ACC112 (cell line): ENCODE measurements at regions not wholly inside any gene's neighbourhood (a gene's known extent, or its start where the extent isn't known, plus 50 kb on each side); places are given as distances from the start of the nearest gene placed in this dataset.

Experiments used
- H2AFZ ChIP-seq: fragments of 200-600 bp; sonication (generic); one replicate; pipeline ENCODE4 v1.6.0; 2017; ENCODE audit warnings: antibody characterized with exemption, low read length; ENCODE audit not compliant: unreplicated experiment
- H3K27ac ChIP-seq: fragments of 200-600 bp; sonication (generic); 2 replicates; pipeline ENCODE4 v1.5.1; 2014; ENCODE audit warnings: low read depth, mild to moderate bottlenecking, antibody characterized with exemption, low read length, moderate library complexity
- H3K27me3 ChIP-seq: fragments of 200-600 bp; sonication (generic); 2 replicates; pipeline ENCODE4 v1.6.1; 2014; ENCODE audit warnings: mild to moderate bottlenecking, antibody characterized with exemption, low read length, moderate library complexity, mixed read lengths; ENCODE audit not compliant: insufficient read depth
- H3K36me3 ChIP-seq: fragments of 200-600 bp; sonication (generic); 2 replicates; pipeline ENCODE4 v1.6.1; 2016; ENCODE audit warnings: mild to moderate bottlenecking, antibody characterized with exemption, low read length, moderate library complexity, mixed read lengths; ENCODE audit not compliant: insufficient read depth
- H3K4me1 ChIP-seq: fragments of 200-600 bp; sonication (generic); one replicate; pipeline ENCODE4 v1.6.1; 2016; ENCODE audit warnings: low read length, mixed read lengths; ENCODE audit not compliant: insufficient read depth, unreplicated experiment, control insufficient read depth
- H3K4me3 ChIP-seq: fragments of 200-600 bp; sonication (generic); 2 replicates; pipeline ENCODE4 v1.5.1; 2014; ENCODE audit warnings: mild to moderate bottlenecking, low read depth, low read length
- H3K79me2 ChIP-seq: fragments of 200-600 bp; sonication (generic); one replicate; pipeline ENCODE4 v1.6.0; 2016; ENCODE audit warnings: low read length; ENCODE audit not compliant: control insufficient read depth, unreplicated experiment, insufficient read depth

DNA sequence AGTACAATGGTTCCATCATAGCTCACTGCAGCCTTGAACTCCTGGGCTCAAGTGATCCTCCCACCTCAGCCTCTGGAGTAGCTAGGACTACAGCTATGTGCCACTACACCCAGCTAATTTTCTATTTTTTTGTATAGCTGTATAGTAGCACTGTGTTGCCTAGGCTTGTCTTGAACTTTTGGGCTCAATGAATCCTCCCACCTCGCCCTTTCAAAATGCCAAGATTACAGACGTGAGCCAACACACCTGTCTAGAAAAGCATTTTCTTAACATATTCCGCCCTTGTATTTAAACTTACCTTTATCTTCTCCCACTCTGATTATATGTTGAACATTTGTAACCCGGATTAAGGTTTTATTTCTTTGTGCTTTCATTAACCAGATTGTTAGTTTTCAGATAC lies 750.7 kb upstream of the GCFC2 start:
- H3K36me3 ChIP-seq = no peaks in the 10 kb centered on the region
- H3K27me3 ChIP-seq = no peaks in the 10 kb centered on the region
- H3K27ac ChIP-seq = no peak overlapping the region
- no peaks in the 10 kb centered on the region for H3K79me2 ChIP-seq
- H2AFZ ChIP-seq = no peak overlapping the region
- no peaks in the 10 kb centered on the region for H3K4me1 ChIP-seq
- H3K4me3 ChIP-seq = no peak overlapping the region

DNA sequence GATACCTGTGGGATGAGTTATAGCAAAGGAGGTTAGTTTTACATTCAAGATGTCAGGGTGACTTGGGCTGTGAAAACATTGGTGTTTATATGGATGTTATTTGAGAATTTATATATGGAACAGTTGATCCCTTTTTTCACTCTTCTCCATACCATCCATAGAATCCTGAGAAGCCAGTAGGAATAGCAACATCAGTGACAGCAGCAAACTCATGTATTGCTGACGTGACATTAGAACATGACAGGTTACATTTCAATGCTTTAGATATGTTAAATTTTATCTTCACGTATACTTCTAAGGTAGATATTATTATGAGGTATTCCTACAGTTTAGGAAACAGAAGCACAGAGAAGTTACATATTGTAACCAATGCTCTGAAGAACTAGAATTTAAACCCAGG lies 745.2 kb upstream of the GCFC2 start:
- Histone ChIP-seq H2AFZ (no peak overlapping the region), H3K27ac (no peak overlapping the region), H3K36me3 (no peaks in the 10 kb centered on the region), H3K27me3 (no peaks in the 10 kb centered on the region), H3K4me1 (no peaks in the 10 kb centered on the region), H3K79me2 (no peaks in the 10 kb centered on the region), H3K4me3 (no peak overlapping the region)

DNA sequence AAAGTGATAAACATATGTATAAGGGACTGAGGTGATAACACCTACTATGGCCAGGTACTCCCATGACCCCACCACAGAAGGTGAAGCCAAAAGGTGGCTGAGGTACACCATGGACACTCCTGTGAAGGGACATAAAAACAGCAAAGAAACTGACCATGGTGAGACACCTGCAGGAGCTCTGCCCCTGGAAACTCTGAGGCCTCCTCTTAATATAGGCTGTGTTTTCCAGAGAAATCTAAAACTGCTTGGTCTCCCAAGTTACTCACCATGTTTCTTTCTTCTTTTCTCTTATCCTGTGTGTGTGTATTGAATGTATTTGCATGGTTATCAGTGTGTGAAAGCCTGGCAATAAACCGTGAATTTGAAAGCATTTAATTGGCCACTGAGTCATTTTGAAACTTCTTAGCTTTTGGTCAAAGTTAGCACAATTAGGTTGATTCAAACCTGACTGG lies 739.3 kb upstream of the GCFC2 start:
- Histone ChIP-seq H3K36me3 (no peaks in the 10 kb centered on the region), H3K27ac (no peak overlapping the region), H2AFZ (no peak overlapping the region), H3K4me1 (no peaks in the 10 kb centered on the region), H3K79me2 (no peaks in the 10 kb centered on the region), H3K4me3 (no peak overlapping the region), H3K27me3 (no peaks in the 10 kb centered on the region)

GRCh38 chr2:76448956-76449355 lies 738.2 kb upstream of the GCFC2 start:
- no peak overlapping the region for H3K27ac ChIP-seq
- H3K4me3 ChIP-seq = no peak overlapping the region
- H2AFZ ChIP-seq = no peak overlapping the region
- H3K79me2 ChIP-seq = no peaks in the 10 kb centered on the region
- no peaks in the 10 kb centered on the region for H3K4me1 ChIP-seq
- no peaks in the 10 kb centered on the region for H3K27me3 ChIP-seq
- H3K36me3 ChIP-seq = no peaks in the 10 kb centered on the region

DNA sequence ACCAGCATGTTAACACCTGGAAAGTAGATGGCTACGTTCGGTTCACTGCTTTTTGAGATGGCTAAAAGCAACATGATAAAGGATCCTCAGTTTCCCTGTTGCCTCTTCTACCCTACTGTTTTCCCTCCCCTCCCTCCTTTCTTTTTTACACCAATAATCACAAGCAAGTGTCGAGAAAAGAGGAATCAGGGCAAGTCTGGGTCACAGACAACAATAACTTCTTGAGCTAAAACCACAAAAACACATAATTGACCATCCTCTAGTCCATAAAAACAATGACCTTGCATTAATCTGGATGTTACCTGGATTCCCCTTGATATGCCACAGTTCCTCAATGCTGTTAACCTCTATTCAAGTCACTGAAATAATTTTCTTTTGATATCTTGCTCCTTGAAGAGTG lies 736.6 kb upstream of the GCFC2 start:
- H3K4me3 ChIP-seq = no peak overlapping the region
- no peaks in the 10 kb centered on the region for H3K4me1 ChIP-seq
- no peaks in the 10 kb centered on the region for H3K27me3 ChIP-seq
- H3K36me3 ChIP-seq = no peaks in the 10 kb centered on the region
- H3K79me2 ChIP-seq = no peaks in the 10 kb centered on the region
- H2AFZ ChIP-seq = no peak overlapping the region
- H3K27ac ChIP-seq = no peak overlapping the region

DNA sequence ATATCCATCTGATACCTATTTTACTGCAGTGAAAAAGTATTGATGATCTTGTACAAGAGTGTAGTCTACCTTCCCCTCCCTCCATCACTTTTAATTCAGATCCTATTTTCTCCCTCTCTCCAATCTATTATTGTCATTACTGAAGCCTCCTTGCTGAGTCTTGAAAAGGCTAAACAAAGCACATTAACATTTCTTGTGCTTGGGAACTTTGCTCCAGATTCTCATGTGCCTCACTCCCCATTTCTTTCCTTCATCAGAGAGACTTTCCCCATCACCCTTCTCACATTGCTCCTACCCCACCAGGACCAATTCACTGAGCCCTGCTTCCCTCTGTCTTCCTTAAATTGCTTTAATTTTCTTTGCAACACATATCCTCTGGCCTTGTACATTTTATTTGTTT lies 736.2 kb upstream of the GCFC2 start:
- Histone ChIP-seq H3K4me1 (no peaks in the 10 kb centered on the region), H3K4me3 (no peak overlapping the region), H3K27ac (no peak overlapping the region), H3K79me2 (no peaks in the 10 kb centered on the region), H3K36me3 (no peaks in the 10 kb centered on the region), H2AFZ (no peak overlapping the region), H3K27me3 (no peaks in the 10 kb centered on the region)

DNA sequence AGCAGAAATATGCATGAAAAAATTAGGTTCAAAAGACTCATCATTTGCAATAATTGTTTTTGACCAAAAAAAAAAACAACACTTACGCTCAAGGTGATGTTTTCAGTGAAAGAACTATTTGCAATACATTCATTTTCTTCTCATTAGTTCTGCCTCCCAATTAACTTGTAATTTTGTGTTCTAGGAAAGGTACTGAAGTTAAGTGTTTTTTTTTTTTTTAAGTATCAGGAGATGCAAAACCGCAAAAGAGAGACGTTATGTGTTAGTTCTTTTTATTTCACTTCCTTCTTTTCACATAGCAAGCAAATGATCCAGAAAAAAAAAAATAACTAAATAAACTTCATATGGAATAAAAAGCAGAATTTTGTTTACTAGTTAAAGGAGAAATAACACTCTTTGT lies 735.2 kb upstream of the GCFC2 start:
- H3K36me3 ChIP-seq = no peaks in the 10 kb centered on the region
- H3K27me3 ChIP-seq = no peaks in the 10 kb centered on the region
- H3K4me3 ChIP-seq = no peak overlapping the region
- no peak overlapping the region for H2AFZ ChIP-seq
- H3K27ac ChIP-seq = no peak overlapping the region
- H3K79me2 ChIP-seq = no peaks in the 10 kb centered on the region
- H3K4me1 ChIP-seq = no peaks in the 10 kb centered on the region

DNA sequence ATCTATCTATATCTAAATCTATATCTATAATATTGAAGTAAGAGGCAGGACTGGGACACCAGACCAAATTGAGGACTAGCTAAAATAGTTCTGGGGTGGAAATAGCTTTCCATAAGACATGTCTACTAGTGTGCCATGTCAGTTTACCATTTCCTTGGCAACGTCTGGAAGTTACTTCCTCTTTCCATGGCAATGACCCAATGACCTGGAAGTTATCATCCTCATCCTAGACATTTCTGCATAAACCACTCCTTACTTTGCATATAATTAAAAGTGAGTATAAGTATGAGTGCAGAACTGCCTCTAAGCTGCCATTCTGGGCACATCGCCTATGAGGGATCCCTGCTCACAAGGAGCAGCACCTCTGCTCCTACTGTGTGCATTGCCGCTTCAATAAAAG lies 734.0 kb upstream of the GCFC2 start:
- Histone ChIP-seq H2AFZ (no peak overlapping the region), H3K27ac (no peak overlapping the region), H3K27me3 (no peaks in the 10 kb centered on the region)

GRCh38 chr2:76437564-76437963 lies 726.8 kb upstream of the GCFC2 start:
- Histone ChIP-seq H3K27me3 (no peaks in the 10 kb centered on the region), H3K36me3 (no peaks in the 10 kb centered on the region), H3K4me3 (no peak overlapping the region), H2AFZ (no peak overlapping the region), H3K4me1 (no peaks in the 10 kb centered on the region), H3K27ac (no peak overlapping the region), H3K79me2 (no peaks in the 10 kb centered on the region)

More for the DNA sequence above, 734.0 kb upstream of the GCFC2 start:
- H3K36me3 ChIP-seq = no peaks in the 10 kb centered on the region
- no peak overlapping the region for H3K4me3 ChIP-seq
- H3K4me1 ChIP-seq = no peaks in the 10 kb centered on the region
- no peaks in the 10 kb centered on the region for H3K79me2 ChIP-seq

- H3K36me3 ChIP-seq = no peaks in the 10 kb centered on the region
- no peaks in the 10 kb centered on the region for H3K4me1 ChIP-seq
- H3K79me2 ChIP-seq = no peaks in the 10 kb centered on the region
- H3K27me3 ChIP-seq = no peaks in the 10 kb centered on the region
- no peak overlapping the region for H3K27ac ChIP-seq
- H3K4me3 ChIP-seq = no peak overlapping the region
- no peak overlapping the region for H2AFZ ChIP-seq
Measured at GRCh38 chr2:76429374-76429773, 718.7 kb upstream of the GCFC2 start.

DNA sequence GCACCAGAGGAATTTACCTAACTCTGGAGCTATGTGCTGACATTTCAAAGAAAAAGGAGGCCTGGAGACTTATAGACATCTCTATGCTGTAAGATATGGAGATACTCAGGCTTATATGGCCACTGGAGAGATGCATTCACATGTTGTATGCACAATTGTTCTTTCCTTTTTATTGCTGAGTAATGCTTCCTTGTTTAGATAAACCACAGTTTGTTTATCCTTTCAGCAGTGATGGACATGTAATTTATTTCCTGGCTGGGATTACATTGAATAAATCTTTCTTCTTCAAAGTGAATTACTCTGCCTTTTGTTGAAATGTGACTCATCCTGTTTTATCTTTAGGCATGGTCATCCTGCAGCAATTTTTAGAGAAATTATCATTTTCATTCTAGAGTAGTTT lies 716.7 kb upstream of the GCFC2 start:
- H3K27me3 ChIP-seq = no peaks in the 10 kb centered on the region
- no peaks in the 10 kb centered on the region for H3K4me1 ChIP-seq
- H3K4me3 ChIP-seq = no peak overlapping the region
- no peak overlapping the region for H3K27ac ChIP-seq
- H3K79me2 ChIP-seq = no peaks in the 10 kb centered on the region
- H2AFZ ChIP-seq = no peak overlapping the region
- H3K36me3 ChIP-seq = no peaks in the 10 kb centered on the region

- Histone ChIP-seq H2AFZ (no peak overlapping the region), H3K4me1 (no peaks in the 10 kb centered on the region), H3K4me3 (no peak overlapping the region), H3K36me3 (no peaks in the 10 kb centered on the region), H3K27me3 (no peaks in the 10 kb centered on the region), H3K79me2 (no peaks in the 10 kb centered on the region), H3K27ac (no peak overlapping the region)
Measured at GRCh38 chr2:76415821-76416220, 705.1 kb upstream of the GCFC2 start.
